GM21528 (cell line): ENCODE measurements at regions not wholly inside any gene's neighbourhood (a gene's known extent, or its start where the extent isn't known, plus 50 kb on each side); places are given as distances from the start of the nearest gene placed in this dataset.
"Not testable (repeated sequence)": the region's sequence is repeated elsewhere in the genome, so short reads cannot be mapped to it uniquely, and the experiment has no call there.

Source experiments
- ATAC-seq: cut with Tn5 transposase; IDR thresholded peaks from one replicate; pipeline ENCODE4 v1.9.1; 2021; ENCODE audit warnings: mild to moderate bottlenecking, moderate library complexity; ENCODE audit not compliant: unreplicated experiment, low FRiP score

DNA sequence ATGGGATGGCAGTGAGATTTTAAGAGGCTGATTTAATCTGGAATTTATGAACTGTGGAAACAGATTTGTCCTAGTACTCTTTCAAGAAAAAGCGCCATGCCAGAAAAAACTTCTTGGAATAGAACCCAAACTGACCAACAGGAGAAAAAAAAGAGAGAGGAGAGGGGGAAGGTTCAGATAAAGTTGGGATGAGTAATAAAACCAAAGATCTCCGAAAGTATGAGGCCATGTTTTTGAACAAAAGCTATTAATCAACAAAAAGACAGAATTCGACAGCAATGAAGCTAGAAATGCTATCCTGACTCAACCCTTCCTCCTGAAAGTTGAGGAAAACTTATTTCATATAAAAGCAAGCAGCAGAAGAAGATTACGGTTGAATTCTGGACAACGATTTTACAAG is 135.5 kb downstream of the CEMIP2 start:
- ATAC-seq: no peak

DNA sequence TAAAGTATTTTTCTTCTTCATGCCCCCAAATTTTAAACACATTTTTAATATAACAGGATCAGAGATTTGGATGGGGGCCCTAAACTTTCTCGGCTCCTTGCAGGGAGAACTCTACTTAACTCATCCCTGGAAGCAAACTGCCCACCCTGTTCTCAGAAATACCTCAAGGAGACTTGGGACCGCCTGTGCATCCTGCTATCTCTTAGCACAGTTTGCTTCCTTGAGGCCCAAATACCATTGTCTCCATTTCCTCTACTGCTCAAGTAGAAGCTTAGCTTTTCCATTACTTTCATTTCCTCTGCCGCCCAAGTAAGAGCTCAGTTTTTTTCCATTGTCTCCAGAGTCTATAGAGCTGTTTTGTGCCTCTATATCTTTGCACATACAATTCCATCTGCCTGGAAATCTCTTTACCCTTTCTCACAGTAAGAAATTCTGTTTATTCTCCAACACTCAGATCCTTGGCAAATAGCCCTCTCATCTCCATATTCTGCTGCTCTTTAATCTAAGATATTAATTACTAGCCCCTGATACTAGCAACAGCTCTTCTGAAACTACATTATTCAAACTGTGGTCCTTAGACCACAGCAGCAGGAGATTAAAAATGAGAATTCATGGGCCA is 137.8 kb downstream of the CEMIP2 start:
- no peak for ATAC-seq

GRCh38 chr9:71629578-71630215 is 138.6 kb downstream of the CEMIP2 start:
- no peak for ATAC-seq

DNA sequence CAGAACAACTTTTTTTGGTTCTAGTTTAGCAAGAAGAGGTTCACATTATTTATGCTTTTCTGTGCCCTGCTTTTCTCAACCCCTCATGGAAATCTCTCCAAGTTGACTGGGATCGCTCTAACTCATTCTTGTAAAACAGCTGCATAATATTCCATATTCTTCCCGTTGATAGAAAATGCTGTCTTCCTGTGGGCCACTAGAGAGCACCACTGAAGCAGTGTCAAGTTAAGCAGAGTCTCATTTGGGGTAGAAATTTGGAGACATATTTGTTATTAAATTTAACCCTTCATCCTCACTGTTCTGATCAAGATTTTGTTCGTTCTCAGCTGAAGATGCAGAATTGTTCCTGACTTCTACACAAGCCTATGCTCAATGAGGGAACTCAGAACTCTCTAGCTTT is 140.1 kb downstream of the CEMIP2 start:
- ATAC-seq: no peak

DNA sequence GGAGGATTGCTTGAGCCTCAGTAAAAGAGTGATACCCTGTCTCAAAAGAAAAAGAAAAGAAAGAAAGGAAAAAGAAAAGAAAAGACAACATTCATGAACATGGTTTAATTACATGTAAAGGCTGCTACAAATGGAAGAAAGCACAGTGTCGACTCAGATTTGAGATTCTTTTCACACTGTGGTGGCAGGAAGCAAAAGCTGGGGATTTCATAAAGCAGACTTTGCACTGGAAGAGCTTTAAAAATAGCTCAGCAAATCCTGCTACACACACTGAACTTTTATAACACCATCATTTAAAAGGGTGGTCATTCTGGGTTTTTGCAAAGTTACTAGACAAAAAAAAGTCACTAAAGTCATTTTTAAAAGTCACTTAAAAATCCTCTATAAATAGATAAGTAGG is 140.8 kb downstream of the CEMIP2 start:
- ATAC-seq: no peak

DNA sequence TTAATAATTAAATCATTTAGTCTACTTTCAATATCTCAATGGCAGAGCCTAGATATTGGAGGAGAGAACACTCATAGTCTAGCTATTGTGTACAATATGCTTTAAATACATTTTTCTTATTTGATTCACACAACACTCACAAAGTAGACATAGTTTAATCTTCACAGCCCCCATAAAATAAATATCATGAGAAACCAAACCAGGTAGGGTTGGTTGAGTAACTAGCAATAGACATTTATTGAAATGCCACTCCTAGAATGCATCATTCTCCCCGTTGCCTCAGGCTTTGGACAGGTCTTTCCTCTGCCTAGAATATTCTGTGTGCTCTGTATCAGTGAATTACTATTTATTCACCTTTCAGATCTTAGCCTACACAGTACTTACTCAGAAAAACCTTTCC is 141.9 kb downstream of the CEMIP2 start:
- ATAC-seq: no peak

DNA sequence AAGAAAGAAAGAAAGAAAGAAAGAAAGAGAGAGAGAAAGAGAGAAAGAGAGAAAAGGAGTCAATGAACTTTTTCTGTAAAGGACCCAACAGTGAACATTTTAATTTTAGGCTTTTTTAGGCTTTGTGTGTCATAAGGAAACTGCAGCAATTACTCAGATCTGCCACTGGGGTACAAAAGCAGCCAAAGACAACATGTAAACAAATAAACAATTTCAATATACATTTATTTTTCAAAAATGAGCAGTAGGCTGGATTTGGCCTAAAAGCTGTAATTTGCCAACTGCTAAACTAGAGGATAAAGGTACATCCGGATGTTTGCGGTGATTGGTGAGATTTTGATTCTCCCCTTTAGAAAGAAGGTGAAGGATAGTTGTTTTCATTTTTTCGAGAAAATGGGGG is 143.6 kb downstream of the CEMIP2 start:
- no peak for ATAC-seq

DNA sequence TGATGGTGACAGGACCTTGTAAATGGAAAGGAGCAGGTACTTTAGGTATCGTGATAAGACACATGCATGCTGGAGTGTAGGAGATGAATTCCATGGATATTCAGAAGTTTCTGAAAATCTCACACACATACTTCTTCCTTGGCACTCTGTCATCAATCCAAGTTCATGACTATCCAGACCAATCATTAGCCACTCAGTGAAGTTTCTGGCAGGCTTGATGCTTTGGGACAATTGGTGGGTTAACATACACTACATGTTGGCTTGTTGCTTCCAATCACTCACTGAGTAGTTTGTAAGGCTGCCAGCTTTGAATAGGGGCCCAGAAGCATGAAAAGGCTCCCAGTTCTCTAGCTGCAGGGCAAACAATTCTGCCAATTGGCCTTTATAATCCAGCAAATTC is 147.6 kb downstream of the CEMIP2 start:
- ATAC-seq: no peak

DNA sequence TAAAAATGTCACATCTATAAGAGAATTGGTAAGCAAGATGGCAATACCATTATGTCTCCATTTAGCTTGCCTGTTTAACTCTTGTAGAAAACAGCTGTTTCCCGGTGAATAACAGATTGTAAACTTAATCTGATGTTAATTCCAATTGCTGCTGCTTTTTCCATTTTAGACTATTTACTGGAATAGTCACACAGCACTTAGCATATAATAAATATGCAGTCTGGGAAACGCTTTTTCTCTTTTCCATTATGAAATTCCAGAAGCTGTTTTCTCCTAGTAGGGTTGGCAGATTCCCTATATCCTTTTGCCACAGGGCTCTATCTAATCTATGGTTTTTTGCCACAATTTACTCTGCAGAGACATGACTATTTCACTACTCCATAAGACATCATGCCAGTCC is 148.0 kb downstream of the CEMIP2 start:
- no peak for ATAC-seq

DNA sequence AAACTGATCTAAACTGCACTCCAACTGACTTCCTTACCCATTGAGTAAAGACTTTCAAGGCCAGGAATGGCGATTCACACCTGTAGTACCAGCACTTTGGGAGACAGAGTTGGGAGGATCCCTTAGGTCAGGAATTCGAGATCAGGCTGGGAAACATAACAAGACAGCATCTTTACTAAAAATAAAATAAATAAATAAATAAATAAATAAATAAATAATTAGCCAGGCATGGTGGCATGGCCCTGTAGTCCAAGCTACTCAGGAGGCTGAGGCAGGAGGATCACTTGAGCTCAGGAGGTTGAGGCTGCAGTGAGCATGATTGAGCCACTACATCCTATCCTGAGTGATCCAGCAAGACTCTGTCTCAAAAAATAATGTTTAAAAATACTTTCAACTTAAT is 148.4 kb downstream of the CEMIP2 start:
- no peak for ATAC-seq

DNA sequence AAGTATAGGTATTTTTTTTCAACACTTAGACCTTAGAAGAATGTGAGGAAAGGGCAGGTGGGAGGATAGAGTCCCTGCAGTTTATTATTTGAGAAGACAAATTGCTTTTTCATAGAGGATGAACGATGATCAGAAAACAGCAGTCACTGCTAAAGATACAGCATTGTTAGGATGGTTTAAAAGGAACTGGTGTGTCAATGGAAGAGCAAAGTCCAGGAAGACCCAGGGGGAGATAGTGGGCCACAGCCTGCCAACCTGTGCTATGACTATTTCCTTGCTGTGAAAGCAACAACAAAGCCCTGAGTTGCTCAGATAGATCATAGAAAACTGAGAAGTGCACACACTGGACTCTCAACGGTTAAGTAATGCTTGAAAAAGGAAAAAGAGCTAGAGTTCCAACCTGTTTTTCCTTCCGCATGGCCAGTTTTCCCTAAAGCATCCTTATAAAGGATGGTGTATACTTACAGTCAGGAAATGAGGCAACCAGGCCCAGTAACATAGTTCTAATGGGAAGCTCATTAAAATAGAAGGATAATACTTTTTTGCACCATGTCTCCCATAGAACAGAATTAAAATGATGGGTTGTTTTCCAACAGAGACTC is 153.8 kb downstream of the CEMIP2 start:
- ATAC-seq: no peak

DNA sequence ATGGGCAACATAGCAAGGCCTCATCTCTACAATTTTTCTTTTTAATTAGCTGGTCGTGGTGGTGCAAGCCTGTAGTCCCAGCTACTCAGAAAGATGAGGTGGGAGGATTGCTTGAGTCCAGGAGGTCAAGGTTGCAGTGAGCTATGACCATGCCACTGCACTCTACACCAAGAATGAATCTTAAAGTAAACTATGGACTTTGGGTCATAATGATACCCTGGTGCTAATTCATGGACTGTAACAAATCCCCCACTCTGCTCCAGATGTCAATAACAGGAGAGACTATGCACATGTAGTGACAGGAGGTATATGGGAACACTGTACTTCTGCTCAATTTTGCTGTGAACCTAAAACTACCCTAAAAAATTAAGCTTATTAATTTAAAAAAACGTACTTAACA is 155.4 kb downstream of the CEMIP2 start:
- ATAC-seq: no peak

GRCh38 chr9:71609448-71609830 is 158.9 kb downstream of the CEMIP2 start:
- ATAC-seq: no peak

- ATAC-seq: no peak
Observed at GRCh38 chr9:71608825-71609447, 159.4 kb downstream of the CEMIP2 start.

- no peak for ATAC-seq
Observed at GRCh38 chr9:71608021-71608420, 160.3 kb downstream of the CEMIP2 start.

DNA sequence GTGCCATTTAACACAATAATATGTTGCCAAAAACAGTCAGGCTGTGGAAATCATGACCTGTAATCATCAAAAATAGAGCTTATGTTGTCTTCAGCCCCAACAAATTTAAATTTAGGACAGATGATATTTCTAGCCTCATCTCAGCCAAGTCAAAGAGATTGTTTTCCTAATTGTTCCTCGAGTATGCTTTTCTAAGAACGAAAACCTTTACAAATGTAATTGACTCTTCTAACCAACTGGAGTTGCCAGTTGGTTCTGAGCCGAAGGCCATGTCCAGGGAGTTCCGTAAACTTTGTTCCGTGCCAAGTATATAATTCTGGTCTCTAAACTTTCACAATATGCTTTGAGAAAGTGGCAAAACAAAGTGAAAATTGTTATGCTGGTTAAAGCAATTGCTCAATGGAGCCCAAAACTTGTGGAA is 160.8 kb downstream of the CEMIP2 start:
- ATAC-seq: no peak

GRCh38 chr9:71604197-71605063 is 163.9 kb downstream of the CEMIP2 start:
- ATAC-seq: peak; percentile 90

- ATAC-seq: no peak
Observed at GRCh38 chr9:71602652-71603051, 165.7 kb downstream of the CEMIP2 start.

- not testable (repeated sequence) for ATAC-seq
Observed at GRCh38 chr9:71595762-71596161, 172.6 kb downstream of the CEMIP2 start.

GRCh38 chr9:71594541-71594940 is 173.8 kb downstream of the CEMIP2 start:
- no peak for ATAC-seq

DNA sequence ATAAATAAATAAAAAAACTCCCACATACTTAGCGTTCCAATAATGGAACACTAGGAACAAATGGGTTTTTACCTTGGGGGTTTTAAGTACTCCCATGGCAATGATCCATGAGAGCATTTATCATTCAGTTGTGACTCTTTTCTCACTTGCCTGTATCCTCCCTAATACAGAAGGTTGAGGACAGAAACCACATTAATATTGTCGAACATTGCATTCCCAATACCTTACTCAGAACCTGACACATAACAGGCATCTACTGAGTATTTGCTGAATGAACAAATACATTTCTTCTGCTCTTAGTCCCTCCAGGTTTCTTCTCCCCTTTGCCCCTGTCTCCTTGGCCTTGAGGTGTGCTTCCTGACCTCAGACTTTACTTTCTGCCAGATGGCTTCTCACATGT is 175.9 kb downstream of the CEMIP2 start:
- ATAC-seq: no peak
